DND-41 (cell line): ENCODE measurements at regions not wholly inside any gene's neighbourhood (a gene's known extent, or its start where the extent isn't known, plus 50 kb on each side); places are given as distances from the start of the nearest gene placed in this dataset.

Experiments used
- ATAC-seq: fragments of 200-7000 bp; cut with Tn5 transposase; 3 replicates; pipeline ENCODE4 v1.9.1; 2021; ENCODE audit warnings: low read depth; ENCODE audit not compliant: insufficient read depth
- DNase-seq: peaks from one replicate; pipeline ENCODE4 v3.0.0-alpha.2; 2020
- H2AFZ ChIP-seq: 2 replicates; pipeline ENCODE4 v1.6.0; 2012; ENCODE audit warnings: low read depth, low read length
- H3K27ac ChIP-seq: 2 replicates; pipeline ENCODE4 v1.5.1; 2012; ENCODE audit warnings: low read length, inconsistent platforms
- H3K27me3 ChIP-seq: fragments of 200-600 bp; sonication (generic); 2 replicates; pipeline ENCODE4 v1.6.0; 2012; ENCODE audit warnings: low read length, mild to moderate bottlenecking, inconsistent platforms; ENCODE audit not compliant: insufficient read depth, poor library complexity
- H3K36me3 ChIP-seq: 2 replicates; pipeline ENCODE4 v1.5.1; 2012; ENCODE audit warnings: low read length, inconsistent platforms; ENCODE audit not compliant: insufficient read depth
- H3K4me1 ChIP-seq: 2 replicates; pipeline ENCODE4 v1.5.1; 2012; ENCODE audit warnings: mild to moderate bottlenecking, low read length; ENCODE audit not compliant: insufficient read depth
- H3K4me2 ChIP-seq: 2 replicates; pipeline ENCODE4 v1.6.0; 2012; ENCODE audit warnings: mild to moderate bottlenecking, moderate library complexity, low read length, inconsistent platforms; ENCODE audit not compliant: insufficient read depth
- H3K4me3 ChIP-seq, 2 experiments: fragments of 200-600 bp in 1 of 2; shearing (Covaris generic) in 1 of 2; 2 replicates each; pipeline ENCODE4 v1.5.1; 2012 to 2016; ENCODE audit warnings: inconsistent platforms in 2 of 2, low read length in 2 of 2, mild to moderate bottlenecking in 2 of 2, low read depth in 1 of 2, moderate library complexity in 1 of 2
- H3K79me2 ChIP-seq: 2 replicates; pipeline ENCODE4 v1.6.0; 2012; ENCODE audit warnings: low read length, inconsistent platforms; ENCODE audit not compliant: insufficient read depth
- H3K9ac ChIP-seq: 2 replicates; pipeline ENCODE4 v1.6.0; 2012; ENCODE audit warnings: low read depth, mild to moderate bottlenecking, inconsistent platforms, low read length, moderate library complexity
- H3K9me3 ChIP-seq: 2 replicates; pipeline ENCODE4 v1.5.1; 2012; ENCODE audit warnings: low read length, moderate library complexity, mild to moderate bottlenecking, inconsistent platforms; ENCODE audit not compliant: insufficient read depth, severe bottlenecking
- H4K20me1 ChIP-seq: 2 replicates; pipeline ENCODE4 v1.6.0; 2012; ENCODE audit warnings: low read length; ENCODE audit not compliant: insufficient read depth
- CTCF ChIP-seq: IDR thresholded peaks from 2 replicates; pipeline ENCODE4 v1.5.1; 2012; ENCODE audit warnings: borderline replicate concordance, low read length, moderate library complexity, mild to moderate bottlenecking; ENCODE audit not compliant: poor library complexity, severe bottlenecking; ENCODE audit errors: extremely low read depth
- EZH2 ChIP-seq: IDR thresholded peaks from 3 replicates; pipeline ENCODE4 v1.6.1; 2012; ENCODE audit warnings: borderline replicate concordance, low read depth, mild to moderate bottlenecking, moderate library complexity, low read length, inconsistent platforms; ENCODE audit not compliant: severe bottlenecking

- H3K4me2 ChIP-seq: no peak overlapping the region
- no peak overlapping the region for H3K9ac ChIP-seq
- H3K4me3 ChIP-seq: no peak overlapping the region
- H3K36me3 ChIP-seq: no peaks in the 10 kb centered on the region
- H3K27ac ChIP-seq: no peak overlapping the region
- H4K20me1 ChIP-seq: peaks cover 17% of the 10 kb centered on the region; the same call in 1 of the 2 replicates
- DNase-seq (no peak), ATAC-seq (no peak)
- no peak for TF ChIP-seq CTCF
- no peak for TF ChIP-seq EZH2
- H3K9me3 ChIP-seq: no peaks in the 10 kb centered on the region
- no peaks in the 10 kb centered on the region for H3K79me2 ChIP-seq
- no peaks in the 10 kb centered on the region for H3K27me3 ChIP-seq
- no peak overlapping the region for H2AFZ ChIP-seq
- no peaks in the 10 kb centered on the region for H3K4me1 ChIP-seq
Measured at GRCh38 chr4:3826247-3827172, 60.3 kb downstream of the ADRA2C start.

GRCh38 chr4:3827616-3828492 lies 61.7 kb downstream of the ADRA2C start:
- no peak overlapping the region for H3K9ac ChIP-seq
- no peaks in the 10 kb centered on the region for H3K27me3 ChIP-seq
- H3K4me1 ChIP-seq: no peaks in the 10 kb centered on the region
- no peak overlapping the region for H3K4me3 ChIP-seq
- H3K79me2 ChIP-seq: no peaks in the 10 kb centered on the region
- H4K20me1 ChIP-seq: peaks cover 17% of the 10 kb centered on the region; the same call in 1 of the 2 replicates
- H3K27ac ChIP-seq: no peak overlapping the region
- H3K36me3 ChIP-seq: no peaks in the 10 kb centered on the region
- H3K4me2 ChIP-seq: no peak overlapping the region
- no peaks in the 10 kb centered on the region for H3K9me3 ChIP-seq
- DNase-seq (no peak), ATAC-seq (no peak)
- no peak overlapping the region for H2AFZ ChIP-seq
- TF ChIP-seq CTCF: no peak
- TF ChIP-seq EZH2: no peak

- H3K4me3 ChIP-seq: no peak overlapping the region
- ATAC-seq: no peak
- H3K4me1 ChIP-seq: no peaks in the 10 kb centered on the region
- no peak overlapping the region for H2AFZ ChIP-seq
- H3K4me2 ChIP-seq: no peak overlapping the region
- no peaks in the 10 kb centered on the region for H3K27me3 ChIP-seq
- H3K79me2 ChIP-seq: no peaks in the 10 kb centered on the region
- H4K20me1 ChIP-seq: peaks cover 17% of the 10 kb centered on the region; the same call in 1 of the 2 replicates
- H3K9ac ChIP-seq: no peak overlapping the region
- no peaks in the 10 kb centered on the region for H3K36me3 ChIP-seq
- no peaks in the 10 kb centered on the region for H3K9me3 ChIP-seq
- no peak for DNase-seq
- H3K27ac ChIP-seq: no peak overlapping the region
- TF ChIP-seq CTCF: no peak
- TF ChIP-seq EZH2: no peak
Measured at GRCh38 chr4:3828546-3828945, 62.4 kb downstream of the ADRA2C start.
